DND-41 (cell line): ENCODE measurements at regions not wholly inside any gene's neighbourhood (a gene's known extent, or its start where the extent isn't known, plus 50 kb on each side); places are given as distances from the start of the nearest gene placed in this dataset.

Source experiments
- ATAC-seq: fragments of 200-7000 bp; cut with Tn5 transposase; 3 replicates; pipeline ENCODE4 v1.9.1; 2021; ENCODE audit warnings: low read depth; ENCODE audit not compliant: insufficient read depth
- DNase-seq: peaks from one replicate; pipeline ENCODE4 v3.0.0-alpha.2; 2020
- H2AFZ ChIP-seq: 2 replicates; pipeline ENCODE4 v1.6.0; 2012; ENCODE audit warnings: low read depth, low read length
- H3K27ac ChIP-seq: 2 replicates; pipeline ENCODE4 v1.5.1; 2012; ENCODE audit warnings: low read length, inconsistent platforms
- H3K27me3 ChIP-seq: fragments of 200-600 bp; sonication (generic); 2 replicates; pipeline ENCODE4 v1.6.0; 2012; ENCODE audit warnings: low read length, mild to moderate bottlenecking, inconsistent platforms; ENCODE audit not compliant: insufficient read depth, poor library complexity
- H3K36me3 ChIP-seq: 2 replicates; pipeline ENCODE4 v1.5.1; 2012; ENCODE audit warnings: low read length, inconsistent platforms; ENCODE audit not compliant: insufficient read depth
- H3K4me1 ChIP-seq: 2 replicates; pipeline ENCODE4 v1.5.1; 2012; ENCODE audit warnings: mild to moderate bottlenecking, low read length; ENCODE audit not compliant: insufficient read depth
- H3K4me2 ChIP-seq: 2 replicates; pipeline ENCODE4 v1.6.0; 2012; ENCODE audit warnings: mild to moderate bottlenecking, moderate library complexity, low read length, inconsistent platforms; ENCODE audit not compliant: insufficient read depth
- H3K4me3 ChIP-seq, 2 experiments: fragments of 200-600 bp in 1 of 2; shearing (Covaris generic) in 1 of 2; 2 replicates each; pipeline ENCODE4 v1.5.1; 2012 to 2016; ENCODE audit warnings: inconsistent platforms in 2 of 2, low read length in 2 of 2, mild to moderate bottlenecking in 2 of 2, low read depth in 1 of 2, moderate library complexity in 1 of 2
- H3K79me2 ChIP-seq: 2 replicates; pipeline ENCODE4 v1.6.0; 2012; ENCODE audit warnings: low read length, inconsistent platforms; ENCODE audit not compliant: insufficient read depth
- H3K9ac ChIP-seq: 2 replicates; pipeline ENCODE4 v1.6.0; 2012; ENCODE audit warnings: low read depth, mild to moderate bottlenecking, inconsistent platforms, low read length, moderate library complexity
- H3K9me3 ChIP-seq: 2 replicates; pipeline ENCODE4 v1.5.1; 2012; ENCODE audit warnings: low read length, moderate library complexity, mild to moderate bottlenecking, inconsistent platforms; ENCODE audit not compliant: insufficient read depth, severe bottlenecking
- H4K20me1 ChIP-seq: 2 replicates; pipeline ENCODE4 v1.6.0; 2012; ENCODE audit warnings: low read length; ENCODE audit not compliant: insufficient read depth
- CTCF ChIP-seq: IDR thresholded peaks from 2 replicates; pipeline ENCODE4 v1.5.1; 2012; ENCODE audit warnings: borderline replicate concordance, low read length, moderate library complexity, mild to moderate bottlenecking; ENCODE audit not compliant: poor library complexity, severe bottlenecking; ENCODE audit errors: extremely low read depth
- EZH2 ChIP-seq: IDR thresholded peaks from 3 replicates; pipeline ENCODE4 v1.6.1; 2012; ENCODE audit warnings: borderline replicate concordance, low read depth, mild to moderate bottlenecking, moderate library complexity, low read length, inconsistent platforms; ENCODE audit not compliant: severe bottlenecking

GRCh38 chr16:49056546-49056945, 225.1 kb downstream of the CBLN1 start:
- Histone ChIP-seq H4K20me1 (no peaks in the 10 kb centered on the region), H3K4me3 (no peak overlapping the region), H3K4me1 (no peaks in the 10 kb centered on the region), H3K4me2 (no peak overlapping the region), H2AFZ (no peak overlapping the region), H3K27ac (no peak overlapping the region), H3K27me3 (peaks cover 2% of the 10 kb centered on the region), H3K79me2 (no peaks in the 10 kb centered on the region), H3K9ac (no peak overlapping the region), H3K9me3 (no peaks in the 10 kb centered on the region), H3K36me3 (no peaks in the 10 kb centered on the region)
- no peak for DNase-seq
- TF ChIP-seq CTCF, result no peak
- no peak for TF ChIP-seq EZH2
- ATAC-seq, result no peak

DNA sequence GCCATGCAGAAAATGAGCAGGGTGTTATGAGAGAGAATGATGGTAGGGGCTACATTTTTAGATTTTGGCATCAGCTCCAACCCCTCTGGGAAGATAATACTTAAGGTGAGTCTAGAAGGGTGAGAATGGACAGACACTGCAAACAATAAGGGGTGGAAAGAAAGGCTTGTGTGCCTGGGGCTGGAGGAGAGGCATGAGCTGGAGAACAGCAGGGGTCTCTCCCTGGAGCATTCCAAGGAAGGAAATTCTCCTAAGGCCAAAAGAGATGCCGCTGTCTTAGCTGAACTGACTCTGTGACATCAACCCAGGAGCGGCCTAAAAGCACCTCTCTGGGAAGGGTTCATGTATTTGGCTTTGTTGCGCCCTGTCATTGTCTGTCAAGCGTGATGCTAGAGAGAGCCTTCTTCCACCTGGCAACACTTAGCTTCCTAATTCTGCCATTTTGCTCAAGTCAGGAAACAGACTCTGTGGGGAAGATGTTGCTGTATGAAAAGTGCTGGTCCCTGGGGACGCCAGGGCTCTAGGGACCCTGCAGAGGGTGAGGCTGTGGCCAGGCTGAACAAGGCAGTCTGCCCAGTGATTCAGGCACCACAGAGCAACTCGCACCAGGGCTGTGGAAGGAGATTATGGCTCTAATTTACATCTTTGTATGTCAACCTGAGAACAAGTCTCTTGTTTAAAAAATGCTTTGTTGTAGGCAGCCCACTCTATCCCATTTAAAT, 225.7 kb downstream of the CBLN1 start:
- Histone ChIP-seq H3K4me1 (no peaks in the 10 kb centered on the region), H3K4me2 (no peak overlapping the region), H3K4me3 (no peak overlapping the region), H3K9ac (no peak overlapping the region), H3K36me3 (no peaks in the 10 kb centered on the region), H3K27ac (no peak overlapping the region), H3K79me2 (no peaks in the 10 kb centered on the region), H3K27me3 (peaks cover 2% of the 10 kb centered on the region), H3K9me3 (no peaks in the 10 kb centered on the region), H4K20me1 (no peaks in the 10 kb centered on the region), H2AFZ (no peak overlapping the region)
- DNase-seq, result no peak
- ATAC-seq, result no peak
- TF ChIP-seq CTCF (no peak), EZH2 (no peak)

DNA sequence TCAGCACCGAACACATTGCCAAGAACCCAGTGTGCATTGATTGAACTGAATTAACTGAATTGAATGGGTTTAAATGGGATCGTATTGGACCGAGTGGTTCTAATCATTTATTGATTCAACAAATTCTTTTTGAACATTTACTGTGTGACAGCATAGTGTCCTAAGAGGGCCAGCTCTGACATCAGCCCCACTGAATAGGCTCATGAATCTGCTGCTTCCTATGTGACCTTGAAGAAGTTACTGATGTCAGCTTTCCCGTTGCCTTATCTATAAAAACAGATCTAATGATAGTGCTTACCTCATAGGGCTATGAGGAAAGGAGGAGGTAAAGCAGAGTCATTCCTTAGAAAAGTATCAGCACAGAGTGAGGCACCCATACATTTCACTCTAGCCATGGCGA, 226.3 kb downstream of the CBLN1 start:
- no peaks in the 10 kb centered on the region for H4K20me1 ChIP-seq
- H3K27me3 ChIP-seq, result peaks cover 2% of the 10 kb centered on the region
- no peak overlapping the region for H3K9ac ChIP-seq
- TF ChIP-seq EZH2 (no peak), CTCF (no peak)
- H3K36me3 ChIP-seq, result no peaks in the 10 kb centered on the region
- no peak overlapping the region for H2AFZ ChIP-seq
- H3K4me2 ChIP-seq, result no peak overlapping the region
- no peak for ATAC-seq
- H3K79me2 ChIP-seq, result no peaks in the 10 kb centered on the region
- no peaks in the 10 kb centered on the region for H3K9me3 ChIP-seq
- no peak overlapping the region for H3K4me3 ChIP-seq
- DNase-seq, result no peak
- H3K4me1 ChIP-seq, result no peaks in the 10 kb centered on the region
- no peak overlapping the region for H3K27ac ChIP-seq

DNA sequence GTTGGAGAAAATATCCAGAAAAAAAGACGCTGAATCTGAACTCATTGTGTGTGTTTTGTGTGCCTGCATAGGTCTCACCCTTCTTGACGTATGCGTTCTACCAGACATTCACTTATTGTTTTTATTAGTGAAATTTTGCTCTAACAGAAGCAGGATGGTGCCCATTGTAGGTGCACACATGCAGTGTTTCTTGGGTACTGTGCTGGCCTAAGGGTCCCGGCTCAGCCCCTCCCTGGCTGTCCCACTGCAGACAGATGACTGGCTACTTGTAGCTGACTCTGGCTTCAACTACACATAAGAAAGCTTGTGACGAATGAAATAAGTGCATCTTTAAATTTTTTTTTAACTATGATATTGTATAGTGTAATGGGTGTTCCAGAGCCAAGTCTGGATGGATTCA, 227.0 kb downstream of the CBLN1 start:
- Histone ChIP-seq H3K79me2 (no peaks in the 10 kb centered on the region), H3K27ac (no peak overlapping the region), H3K4me3 (no peak overlapping the region), H3K27me3 (peaks cover 2% of the 10 kb centered on the region), H3K9ac (no peak overlapping the region), H3K4me2 (no peak overlapping the region), H3K9me3 (no peaks in the 10 kb centered on the region), H2AFZ (no peak overlapping the region), H4K20me1 (no peaks in the 10 kb centered on the region), H3K4me1 (no peaks in the 10 kb centered on the region), H3K36me3 (no peaks in the 10 kb centered on the region)
- no peak for ATAC-seq
- no peak for DNase-seq
- TF ChIP-seq EZH2 (no peak), CTCF (no peak)
